HG02623 (cell line): ENCODE measurements at regions not wholly inside any gene's neighbourhood (a gene's known extent, or its start where the extent isn't known, plus 50 kb on each side); places are given as distances from the start of the nearest gene placed in this dataset.

Source experiments
- ATAC-seq: cut with Tn5 transposase; IDR thresholded peaks from one replicate; pipeline ENCODE4 v1.9.1; 2021; ENCODE audit warnings: moderate library complexity; ENCODE audit not compliant: unreplicated experiment

DNA sequence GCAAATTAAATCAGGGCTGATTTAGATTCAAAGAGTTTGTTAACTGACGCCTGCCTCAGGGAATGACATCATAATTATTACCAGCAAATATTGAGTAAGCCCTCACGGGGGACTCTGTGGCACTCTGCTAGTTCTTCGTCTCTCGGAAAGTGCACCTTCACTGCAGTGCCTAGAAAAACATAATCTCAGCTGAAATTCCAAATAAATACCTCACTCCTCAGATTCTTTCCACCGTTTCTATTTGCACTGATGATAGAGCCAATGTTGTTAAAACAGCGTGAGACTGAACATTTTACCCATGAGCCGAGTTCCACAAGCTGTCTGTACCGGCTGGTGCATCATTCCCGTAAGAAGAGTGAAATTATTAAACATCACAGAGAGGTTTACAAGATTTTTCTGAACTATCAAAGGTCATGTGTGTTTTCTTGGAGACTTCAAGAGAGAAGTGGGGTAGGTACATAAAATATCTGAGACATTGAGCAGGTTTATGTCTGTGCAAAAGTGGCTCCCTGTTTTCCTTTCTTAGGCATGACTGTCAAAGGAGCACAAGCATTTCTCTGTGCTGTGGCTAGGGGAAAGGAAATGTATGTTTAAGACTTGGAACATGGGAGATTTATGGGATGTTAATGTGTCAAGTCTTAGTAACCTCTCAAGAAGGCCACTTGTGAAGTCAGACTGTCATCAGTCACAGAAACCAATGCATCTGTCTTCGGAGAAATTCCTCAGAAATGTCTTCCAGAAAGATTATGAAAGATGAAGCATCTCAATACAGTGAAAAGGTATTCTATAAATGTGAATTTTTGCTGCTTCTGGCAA, 119.6 kb downstream of the CBLL2 start:
- ATAC-seq = no peak

- ATAC-seq = no peak
Measured at GRCh38 chrX:22395372-22395771, 122.7 kb downstream of the CBLL2 start.

GRCh38 chrX:22396408-22396807, 123.7 kb downstream of the CBLL2 start:
- ATAC-seq = no peak

DNA sequence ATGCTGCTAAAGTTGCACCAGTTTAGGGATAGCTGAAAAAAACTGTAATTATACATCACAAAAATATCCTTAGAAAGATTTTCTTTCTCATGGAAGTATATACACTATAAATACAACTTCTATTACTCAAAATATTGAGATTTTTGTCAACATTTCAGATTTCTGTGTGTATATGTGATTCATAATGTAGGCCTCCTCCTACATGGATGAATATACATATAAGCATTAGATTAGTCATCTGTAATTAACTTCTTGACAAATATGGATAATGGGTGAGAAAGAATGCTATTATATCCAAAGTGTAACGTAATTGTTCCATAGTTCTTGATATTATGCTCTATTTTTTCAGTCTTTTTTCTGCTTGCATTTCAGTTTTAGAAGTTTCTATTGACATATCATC, 124.9 kb downstream of the CBLL2 start:
- no peak for ATAC-seq

- no peak for ATAC-seq
Measured at GRCh38 chrX:22399437-22400192, 126.9 kb downstream of the CBLL2 start.

GRCh38 chrX:22404297-22404696, 131.6 kb downstream of the CBLL2 start:
- ATAC-seq = no peak

DNA sequence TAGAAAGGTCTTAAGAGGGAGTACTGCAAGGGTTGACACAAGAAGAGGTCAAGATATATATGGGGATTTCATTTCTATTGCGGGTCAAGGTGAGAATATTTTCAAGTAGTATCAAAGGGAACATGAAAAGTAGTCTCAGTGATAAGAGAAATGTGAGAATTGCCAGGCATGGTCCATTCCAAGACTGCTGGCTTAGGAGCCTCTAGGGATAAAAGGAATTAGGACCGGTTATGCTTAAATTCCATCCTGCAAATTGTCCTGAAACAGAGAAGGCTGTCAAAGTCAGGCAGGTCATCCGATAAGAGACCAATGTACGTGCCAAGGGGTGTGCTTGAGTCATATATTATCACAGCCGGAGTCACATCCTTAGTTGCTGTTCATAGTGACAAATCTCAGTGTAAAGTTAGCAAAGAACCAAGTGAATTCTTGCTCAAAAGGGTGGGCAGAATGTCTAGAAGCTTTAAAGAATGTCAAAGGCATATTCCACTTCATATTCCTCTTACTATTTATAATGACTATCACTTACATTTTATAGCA, 133.6 kb downstream of the CBLL2 start:
- ATAC-seq = no peak

GRCh38 chrX:22409418-22409817, 136.7 kb downstream of the CBLL2 start:
- no peak for ATAC-seq

DNA sequence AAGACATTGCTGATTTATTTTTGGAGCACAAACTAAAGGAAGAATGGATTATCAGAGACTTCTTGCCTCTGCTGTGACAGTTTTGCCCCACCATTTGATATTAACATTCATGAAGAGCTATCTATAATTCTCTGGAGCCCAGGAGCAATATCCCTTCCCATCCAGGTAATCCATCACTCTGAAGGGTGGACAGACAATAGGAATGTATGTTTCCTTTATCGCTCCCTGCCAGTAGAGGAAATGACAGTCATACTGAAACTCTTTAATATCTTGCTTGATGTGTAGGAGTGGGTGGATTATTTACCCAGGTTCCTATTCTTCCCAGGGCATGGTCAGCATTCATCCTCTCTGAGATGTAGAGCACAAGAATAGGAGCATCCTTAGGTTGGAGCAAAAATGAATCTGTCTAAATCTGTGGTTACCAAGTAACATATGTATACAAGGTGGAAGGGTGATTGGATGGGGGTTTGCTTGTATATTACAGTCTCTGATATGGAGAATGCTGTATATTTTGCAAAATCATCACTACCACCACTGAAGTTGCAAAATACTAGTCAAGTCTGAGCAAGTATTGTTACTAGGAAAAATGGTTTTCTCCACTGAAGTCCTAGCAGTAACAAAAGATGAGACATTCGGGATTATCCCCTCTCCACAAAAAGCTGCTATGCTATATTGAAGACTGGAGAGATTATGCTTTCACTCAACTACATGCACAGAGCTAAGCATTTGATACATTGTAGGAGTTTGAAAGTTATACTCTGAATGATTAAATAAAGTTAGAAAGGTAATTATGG, 151.6 kb downstream of the CBLL2 start:
- ATAC-seq = no peak

GRCh38 chrX:22424919-22425318, 152.2 kb downstream of the CBLL2 start:
- ATAC-seq = no peak

DNA sequence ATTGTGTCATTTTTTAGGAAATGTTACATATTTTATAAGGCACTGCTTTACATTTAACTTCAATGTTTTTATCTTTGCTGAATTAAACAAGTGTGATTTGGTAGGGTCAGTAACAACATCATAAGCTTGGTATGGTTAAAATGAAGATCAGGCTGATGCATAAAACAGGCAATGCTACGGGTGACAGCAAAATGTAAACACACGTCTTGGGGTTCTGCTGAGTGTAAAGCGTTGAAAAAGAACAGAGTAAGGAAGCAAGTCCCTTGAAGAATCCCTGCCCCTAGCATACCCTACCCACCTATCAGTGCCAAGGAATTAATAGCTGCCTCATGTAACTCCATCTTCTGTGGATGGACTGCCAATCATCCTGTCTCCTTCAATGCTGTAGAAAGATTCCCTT, 157.0 kb downstream of the CBLL2 start:
- ATAC-seq = no peak

DNA sequence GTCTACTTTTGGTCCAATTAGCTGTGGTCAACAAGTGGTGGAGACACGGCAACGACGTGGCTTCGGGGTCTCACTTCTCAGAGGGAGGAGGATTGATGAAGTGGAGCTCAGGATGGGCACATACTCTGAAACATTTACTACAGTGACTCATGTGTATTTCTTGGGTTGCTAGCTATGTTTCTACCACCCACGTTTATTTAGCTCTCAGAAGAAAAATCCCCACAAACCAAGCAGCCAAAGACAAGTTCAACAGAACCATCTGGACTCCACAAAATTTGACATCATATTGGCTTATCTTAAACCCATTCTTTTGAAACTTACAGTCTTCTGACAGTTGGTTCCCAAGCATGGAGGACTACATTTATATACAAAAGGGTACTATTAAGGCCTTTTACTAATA, 158.0 kb downstream of the CBLL2 start:
- ATAC-seq = no peak

- no peak for ATAC-seq
Measured at GRCh38 chrX:22433292-22434070, 160.8 kb downstream of the CBLL2 start.

GRCh38 chrX:22445880-22446279, 173.2 kb downstream of the CBLL2 start:
- no peak for ATAC-seq

DNA sequence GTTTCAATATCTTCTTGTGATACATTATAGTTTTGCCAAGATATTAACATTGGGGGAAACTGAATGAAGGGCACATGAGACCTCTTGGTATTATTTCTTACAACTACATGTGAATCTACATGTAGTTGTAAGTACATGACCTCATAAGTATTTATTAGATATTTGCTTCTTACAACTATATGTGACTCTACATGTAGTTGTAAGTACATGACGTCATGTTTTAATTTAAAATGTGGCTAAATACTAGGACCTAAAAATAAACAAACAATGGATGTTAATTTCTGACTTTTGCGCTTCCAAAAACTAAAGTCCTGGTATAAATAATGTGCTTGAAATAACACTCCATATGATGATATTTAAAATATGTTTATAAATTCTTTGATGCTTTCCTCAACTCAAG, 190.2 kb downstream of the CBLL2 start:
- ATAC-seq = no peak

DNA sequence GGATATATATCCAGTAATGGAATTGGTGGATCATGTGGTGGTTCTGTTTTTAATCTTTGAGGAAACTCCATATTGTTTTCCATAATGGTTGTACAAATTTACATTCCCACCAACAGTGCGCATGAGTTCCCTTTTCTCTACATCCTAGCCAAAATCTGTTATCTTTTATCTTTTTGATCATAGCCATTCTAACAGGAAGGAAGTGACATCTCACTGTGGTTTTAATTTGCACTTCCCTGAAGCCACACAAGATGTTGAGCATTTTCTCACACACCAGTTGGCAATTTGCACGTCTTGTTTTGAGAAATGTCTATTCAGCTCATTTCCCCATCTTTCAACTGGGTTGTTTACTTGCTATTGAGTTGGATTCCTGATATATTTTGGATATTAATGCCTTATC, 194.9 kb downstream of the CBLL2 start:
- ATAC-seq = no peak

- no peak for ATAC-seq
Measured at GRCh38 chrX:22481436-22481835, 208.7 kb downstream of the CBLL2 start.

- no peak for ATAC-seq
Measured at GRCh38 chrX:22486296-22486695, 213.6 kb downstream of the CBLL2 start.

- no peak for ATAC-seq
Measured at GRCh38 chrX:22516893-22517292, 244.2 kb downstream of the CBLL2 start.

GRCh38 chrX:22520128-22520828, 247.6 kb downstream of the CBLL2 start:
- ATAC-seq = no peak
